GM13976 (cell line): ENCODE measurements at regions not wholly inside any gene's neighbourhood (a gene's known extent, or its start where the extent isn't known, plus 50 kb on each side); places are given as distances from the start of the nearest gene placed in this dataset.

ENCODE experiments used
- DNase-seq: peaks from one replicate; pipeline ENCODE4 v3.0.0; 2012; ENCODE audit warnings: low spot score
- CTCF ChIP-seq: IDR thresholded peaks from 2 replicates; pipeline ENCODE4 v1.5.1; 2012; ENCODE audit warnings: borderline replicate concordance, mild to moderate bottlenecking; ENCODE audit not compliant: insufficient read depth; ENCODE audit errors: extremely low read depth, missing control alignments, control extremely low read depth
- in situ Hi-C: fragments of 300-500 bp; cut with MboI; formaldehyde crosslinking; loops from one replicate; pipeline ENCODE4 v1.12.0; 2022; ENCODE audit warnings: low sequenced_read_pairs, mixed read lengths, inconsistent platforms; ENCODE audit not compliant: unreplicated experiment

GRCh38 chr2:129744649-129745048, 234.8 kb upstream of the RAB6C start:
- in situ Hi-C loops: no loop called here
- TF ChIP-seq CTCF: no peak
- no peak for DNase-seq

DNA sequence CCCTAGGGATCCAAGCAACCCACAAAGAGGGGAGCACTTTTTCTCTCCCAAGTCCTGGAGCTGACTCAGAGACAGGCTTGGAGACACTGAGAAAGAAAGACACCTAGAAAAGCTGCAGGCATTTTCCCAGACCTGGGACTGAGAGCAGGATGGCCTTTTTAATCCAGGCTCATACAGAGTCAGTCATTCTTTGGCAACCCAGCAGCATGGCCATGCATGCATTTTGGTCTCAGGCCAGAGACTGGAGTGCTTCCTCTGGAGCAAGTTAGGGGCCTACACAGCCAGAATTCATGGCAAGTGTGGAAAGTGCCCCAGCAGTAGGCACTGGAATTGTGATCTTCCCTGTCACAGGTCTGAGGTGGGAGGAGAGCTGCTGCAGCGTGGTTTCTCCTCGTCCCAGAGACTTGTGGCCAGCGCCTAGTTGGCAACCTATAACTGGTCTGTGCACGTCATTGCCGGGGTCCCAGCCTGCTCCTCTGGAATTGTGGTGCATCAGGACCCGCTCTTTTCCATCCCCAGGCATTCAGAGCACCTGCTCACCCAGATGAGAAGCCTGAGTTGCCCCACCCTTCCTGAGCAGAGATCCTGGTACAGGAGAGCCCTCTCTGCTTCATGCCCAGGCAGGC, 231.9 kb upstream of the RAB6C start:
- TF ChIP-seq CTCF: no peak
- in situ Hi-C loops: no loop called here
- DNase-seq: no peak

DNA sequence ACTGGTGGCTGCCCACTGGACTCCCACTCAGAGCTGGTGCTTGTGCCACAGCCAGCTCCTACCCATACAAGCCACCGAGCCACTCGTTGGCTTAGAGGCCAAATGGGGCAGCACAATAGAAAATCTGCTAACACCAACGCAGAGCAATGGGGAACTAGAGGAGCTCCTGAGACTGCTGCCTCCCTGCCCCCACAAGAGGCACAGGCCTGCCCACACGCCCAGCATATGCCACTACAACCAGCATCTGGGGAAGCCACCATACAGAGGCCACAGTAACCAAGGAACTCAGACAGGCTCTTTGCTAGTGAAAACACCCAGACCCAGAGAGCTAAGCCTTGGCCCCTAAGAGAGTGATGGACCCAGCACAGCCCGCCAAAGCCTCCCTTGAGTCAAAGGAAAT, 231.2 kb upstream of the RAB6C start:
- DNase-seq: no peak
- in situ Hi-C loops: no loop called here
- no peak for TF ChIP-seq CTCF

GRCh38 chr2:129748653-129749052, 230.8 kb upstream of the RAB6C start:
- no peak for DNase-seq
- in situ Hi-C loops: no loop called here
- no peak for TF ChIP-seq CTCF

DNA sequence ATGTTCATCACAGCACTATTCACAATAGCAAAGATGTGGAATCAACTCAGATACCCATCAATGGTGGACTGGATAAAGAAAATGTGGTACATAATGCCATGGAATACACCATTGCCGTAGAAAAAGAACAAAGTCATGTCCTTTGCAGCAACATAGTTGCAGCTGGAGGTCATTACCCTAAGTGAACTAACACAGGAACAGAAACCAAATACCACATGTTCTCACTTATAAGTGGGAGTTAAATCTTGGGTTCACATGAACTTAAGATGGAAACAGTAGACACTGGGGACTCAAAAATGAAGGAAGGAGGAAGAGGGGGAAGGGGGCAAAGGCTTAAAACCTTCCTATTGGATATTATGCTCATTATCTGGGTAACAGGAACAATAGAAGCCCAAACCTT, 228.1 kb upstream of the RAB6C start:
- in situ Hi-C loops: no loop called here
- no peak for DNase-seq
- no peak for TF ChIP-seq CTCF

GRCh38 chr2:129752176-129752575, 227.3 kb upstream of the RAB6C start:
- in situ Hi-C loops: no loop called here
- DNase-seq: no peak
- no peak for TF ChIP-seq CTCF
